ENCODE measurements at regions not wholly inside any gene's neighbourhood (a gene's known extent, or its start where the extent isn't known, plus 50 kb on each side); places are given as distances from the start of the nearest gene placed in this dataset.

GRCh38 chr7:81209059-81209458 lies 290.2 kb upstream of the SEMA3C start:
- TF ChIP-seq ZNF843 (tag by site-specific recombination; IDR thresholded peaks at IDR 0.05) (no peak), ZNF211 (tag by site-specific recombination; IDR thresholded peaks at IDR 0.05; ENCODE audit: low read depth) (no peak), ZNF561 (tag by site-specific recombination; IDR thresholded peaks at IDR 0.05; ENCODE audit: borderline replicate concordance) (no peak), ZNF169 (tag by site-specific recombination; IDR thresholded peaks at IDR 0.05) (no peak)
- TF ChIP-seq, protein P1, sequence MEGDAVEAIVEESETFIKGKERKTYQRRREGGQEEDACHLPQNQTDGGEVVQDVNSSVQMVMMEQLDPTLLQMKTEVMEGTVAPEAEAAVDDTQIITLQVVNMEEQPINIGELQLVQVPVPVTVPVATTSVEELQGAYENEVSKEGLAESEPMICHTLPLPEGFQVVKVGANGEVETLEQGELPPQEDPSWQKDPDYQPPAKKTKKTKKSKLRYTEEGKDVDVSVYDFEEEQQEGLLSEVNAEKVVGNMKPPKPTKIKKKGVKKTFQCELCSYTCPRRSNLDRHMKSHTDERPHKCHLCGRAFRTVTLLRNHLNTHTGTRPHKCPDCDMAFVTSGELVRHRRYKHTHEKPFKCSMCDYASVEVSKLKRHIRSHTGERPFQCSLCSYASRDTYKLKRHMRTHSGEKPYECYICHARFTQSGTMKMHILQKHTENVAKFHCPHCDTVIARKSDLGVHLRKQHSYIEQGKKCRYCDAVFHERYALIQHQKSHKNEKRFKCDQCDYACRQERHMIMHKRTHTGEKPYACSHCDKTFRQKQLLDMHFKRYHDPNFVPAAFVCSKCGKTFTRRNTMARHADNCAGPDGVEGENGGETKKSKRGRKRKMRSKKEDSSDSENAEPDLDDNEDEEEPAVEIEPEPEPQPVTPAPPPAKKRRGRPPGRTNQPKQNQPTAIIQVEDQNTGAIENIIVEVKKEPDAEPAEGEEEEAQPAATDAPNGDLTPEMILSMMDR (tag by site-specific recombination; IDR thresholded peaks at IDR 0.05) = no peak
- TF ChIP-seq, protein P2, sequence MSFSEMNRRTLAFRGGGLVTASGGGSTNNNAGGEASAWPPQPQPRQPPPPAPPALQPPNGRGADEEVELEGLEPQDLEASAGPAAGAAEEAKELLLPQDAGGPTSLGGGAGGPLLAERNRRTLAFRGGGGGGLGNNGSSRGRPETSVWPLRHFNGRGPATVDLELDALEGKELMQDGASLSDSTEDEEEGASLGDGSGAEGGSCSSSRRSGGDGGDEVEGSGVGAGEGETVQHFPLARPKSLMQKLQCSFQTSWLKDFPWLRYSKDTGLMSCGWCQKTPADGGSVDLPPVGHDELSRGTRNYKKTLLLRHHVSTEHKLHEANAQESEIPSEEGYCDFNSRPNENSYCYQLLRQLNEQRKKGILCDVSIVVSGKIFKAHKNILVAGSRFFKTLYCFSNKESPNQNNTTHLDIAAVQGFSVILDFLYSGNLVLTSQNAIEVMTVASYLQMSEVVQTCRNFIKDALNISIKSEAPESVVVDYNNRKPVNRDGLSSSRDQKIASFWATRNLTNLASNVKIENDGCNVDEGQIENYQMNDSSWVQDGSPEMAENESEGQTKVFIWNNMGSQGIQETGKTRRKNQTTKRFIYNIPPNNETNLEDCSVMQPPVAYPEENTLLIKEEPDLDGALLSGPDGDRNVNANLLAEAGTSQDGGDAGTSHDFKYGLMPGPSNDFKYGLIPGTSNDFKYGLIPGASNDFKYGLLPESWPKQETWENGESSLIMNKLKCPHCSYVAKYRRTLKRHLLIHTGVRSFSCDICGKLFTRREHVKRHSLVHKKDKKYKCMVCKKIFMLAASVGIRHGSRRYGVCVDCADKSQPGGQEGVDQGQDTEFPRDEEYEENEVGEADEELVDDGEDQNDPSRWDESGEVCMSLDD (tag by site-specific recombination; IDR thresholded peaks at IDR 0.05) = no peak
